ENCODE measurements at regions not wholly inside any gene's neighbourhood (a gene's known extent, or its start where the extent isn't known, plus 50 kb on each side); places are given as distances from the start of the nearest gene placed in this dataset.
A peak's percentile ranks its signal among the peaks of the same experiment; 100 is the strongest.
"Not testable (repeated sequence)": the region's sequence is repeated elsewhere in the genome, so short reads cannot be mapped to it uniquely, and the experiment has no call there.

DNA sequence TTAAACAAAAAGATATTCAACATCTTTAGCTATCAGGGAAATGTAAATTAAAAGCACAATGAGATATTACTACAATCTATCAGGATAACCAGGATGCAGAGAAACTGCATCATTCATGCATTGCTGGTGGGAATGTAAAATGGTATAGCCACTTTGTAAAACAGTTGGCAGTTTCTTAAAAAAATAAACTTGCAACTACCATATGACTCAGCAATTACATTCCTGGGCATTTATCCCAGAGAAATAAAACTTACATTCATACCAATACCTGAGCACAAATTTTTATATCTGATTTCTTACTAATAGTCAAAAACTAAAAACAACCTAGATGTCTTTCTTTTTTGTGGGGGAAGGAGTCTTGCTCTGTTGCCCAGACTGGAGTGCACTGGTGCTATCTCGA is 190.3 kb upstream of the TAB2 start:
- no peak for DNase-seq

DNA sequence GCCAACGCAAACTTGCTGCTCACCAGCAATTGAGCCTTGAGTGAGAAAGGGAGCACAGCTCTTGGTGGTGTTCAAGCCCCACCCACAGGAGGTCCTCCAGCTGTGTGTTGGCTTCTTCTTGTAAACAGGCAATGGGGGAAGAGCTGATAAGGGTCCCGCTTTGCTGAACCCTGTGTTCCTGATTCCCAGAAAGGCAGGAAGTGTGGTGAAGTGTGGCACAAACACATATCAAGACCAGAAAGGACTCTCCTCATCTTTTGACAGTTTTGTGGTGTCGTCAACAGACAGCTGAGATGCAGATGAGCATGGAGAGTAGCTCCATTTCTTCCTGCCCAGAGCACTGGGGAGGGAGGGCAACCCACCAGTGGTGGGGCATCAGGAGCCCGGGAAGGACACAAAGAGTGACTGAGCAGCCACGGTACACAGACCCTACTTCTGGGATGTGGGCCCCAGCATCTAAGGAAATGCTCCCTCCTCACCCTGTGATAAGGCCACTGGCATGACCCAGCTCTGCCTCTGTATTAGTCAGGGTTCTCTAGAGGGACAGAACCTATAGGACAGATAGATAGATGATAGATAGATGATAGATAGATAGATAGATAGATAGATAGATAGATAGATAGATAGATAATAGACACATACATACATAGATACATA is 188.9 kb upstream of the TAB2 start:
- no peak for DNase-seq

GRCh38 chr6:149129371-149130077 is 188.0 kb upstream of the TAB2 start:
- DNase-seq, result no peak

DNA sequence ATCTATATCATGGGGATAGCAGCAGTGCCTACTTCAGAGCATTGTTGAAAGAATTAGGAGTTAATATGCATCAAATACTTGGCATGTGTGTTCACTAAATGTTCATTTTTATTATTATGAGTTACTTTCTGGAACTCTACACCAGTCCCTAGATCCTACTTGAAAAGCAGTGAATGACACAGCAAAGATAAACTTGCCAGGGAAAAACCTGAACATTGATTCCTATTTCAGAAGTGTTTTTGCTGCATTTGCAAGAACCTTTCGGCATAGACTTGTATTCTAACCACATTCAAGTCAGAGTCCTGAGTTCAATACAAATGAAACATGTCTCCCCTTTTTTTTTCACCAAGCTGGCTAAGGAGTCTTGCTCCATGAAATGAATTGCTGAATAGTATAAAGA is 187.4 kb upstream of the TAB2 start:
- DNase-seq, result no peak

DNA sequence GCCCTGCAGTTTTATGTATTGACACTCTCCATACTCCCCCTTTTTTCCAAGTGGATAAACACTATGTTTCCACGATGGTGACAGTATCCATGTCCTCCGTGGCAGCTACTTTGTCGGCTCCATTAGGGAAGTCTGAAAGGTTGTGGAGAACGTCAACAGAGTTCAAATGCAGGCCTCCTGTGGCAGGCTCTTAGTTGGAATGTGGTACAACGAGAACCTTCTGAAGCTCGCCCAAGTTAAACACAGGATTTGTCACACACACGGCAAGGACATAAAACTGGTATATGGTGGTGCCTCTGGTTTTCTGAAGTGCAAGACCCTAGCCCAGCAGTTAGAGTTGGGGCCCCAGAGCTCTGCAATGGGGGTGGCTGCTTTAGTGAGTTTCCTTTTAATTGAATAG is 187.0 kb upstream of the TAB2 start:
- peak; percentile 29 for DNase-seq

GRCh38 chr6:149131891-149132290 is 185.6 kb upstream of the TAB2 start:
- no peak for DNase-seq

- no peak for DNase-seq
Measured at GRCh38 chr6:149132336-149132735, 185.2 kb upstream of the TAB2 start.

DNA sequence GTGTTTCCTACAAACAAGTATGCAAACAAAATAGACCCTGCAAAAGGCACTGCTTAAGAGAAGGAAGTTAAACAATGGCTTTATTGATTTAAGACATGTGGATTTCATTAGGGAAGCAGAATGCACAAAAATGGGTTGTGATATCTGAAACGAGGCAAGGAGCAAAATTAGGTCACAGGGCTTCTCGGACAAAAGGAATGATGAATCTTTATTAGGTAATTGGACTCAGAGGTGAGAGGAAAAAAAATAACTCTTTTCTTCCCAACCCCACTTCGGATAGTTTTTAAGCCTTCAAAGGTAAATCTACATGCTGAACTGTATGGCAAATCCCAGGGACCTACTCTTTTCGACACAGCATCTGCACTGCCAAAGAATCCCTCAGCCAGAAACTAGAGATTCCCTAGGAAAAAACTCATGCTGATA is 183.0 kb upstream of the TAB2 start:
- DNase-seq, result no peak

DNA sequence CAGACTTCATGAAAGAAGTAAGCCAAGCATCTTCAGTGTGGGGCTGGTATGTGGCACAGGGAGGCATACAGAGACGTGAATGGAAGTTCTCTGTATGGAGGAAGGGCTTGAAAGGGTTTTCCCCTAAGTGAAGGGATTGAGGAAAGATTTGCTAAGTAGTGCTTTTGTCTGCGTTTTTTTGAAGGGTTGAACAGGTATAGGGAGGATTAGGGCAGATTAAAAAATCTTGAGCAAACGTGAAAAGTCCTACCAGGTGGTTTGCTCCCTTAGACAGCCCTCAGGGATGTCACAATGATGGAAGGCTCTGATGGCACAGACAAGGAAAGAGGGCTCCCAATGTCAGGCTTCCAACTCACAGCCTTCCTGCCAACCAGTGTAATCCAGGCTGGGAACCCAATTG is 181.7 kb upstream of the TAB2 start:
- no peak for DNase-seq

DNA sequence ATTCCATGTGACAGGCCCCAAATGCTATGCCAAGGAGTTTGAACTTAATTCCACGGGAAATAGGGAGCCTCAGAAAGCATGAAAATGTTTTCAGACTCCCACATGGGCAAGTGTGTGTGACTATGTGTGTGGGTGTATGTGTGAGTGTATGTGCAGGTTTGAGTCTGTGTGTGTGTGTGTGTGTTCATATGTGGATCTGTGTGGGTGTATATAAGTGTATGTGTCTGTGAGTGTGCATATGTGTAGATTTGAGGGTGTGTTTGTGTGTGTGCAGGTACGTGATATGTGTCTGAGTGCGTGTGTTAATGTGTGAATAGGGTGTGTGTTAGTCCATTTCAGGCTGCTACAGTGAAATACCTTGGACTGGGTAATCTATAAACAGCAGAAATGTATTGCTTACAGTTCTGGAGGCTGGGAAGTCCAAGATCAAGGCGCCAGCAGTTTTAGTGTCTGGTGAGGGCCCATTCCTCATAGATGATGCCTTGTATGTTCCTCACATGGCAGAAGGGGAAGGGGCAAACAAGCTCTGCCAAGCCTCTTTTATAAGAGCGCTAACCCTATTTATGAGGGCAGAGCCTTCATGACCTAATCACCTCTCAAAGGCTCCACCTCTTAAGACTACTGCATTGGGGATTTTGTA is 181.1 kb upstream of the TAB2 start:
- DNase-seq, result no peak

DNA sequence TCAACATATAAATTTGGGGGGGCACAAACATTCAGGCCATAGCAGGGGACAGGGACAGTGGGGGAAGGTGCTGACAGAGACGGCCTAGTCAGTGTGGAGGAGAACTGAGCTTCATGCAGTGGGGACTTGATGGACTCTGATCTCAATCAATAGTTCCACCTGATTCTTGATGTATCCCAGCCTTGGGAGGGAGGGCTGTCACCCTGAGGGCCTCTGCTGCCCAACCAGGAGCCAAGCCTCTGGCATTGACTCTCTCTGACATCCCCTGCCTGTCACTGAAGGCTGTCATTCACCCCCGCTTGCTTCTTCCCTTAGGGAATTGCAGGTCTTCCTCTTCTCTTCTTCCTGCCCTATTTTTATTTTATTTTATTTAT is 180.6 kb upstream of the TAB2 start:
- no peak for DNase-seq

DNA sequence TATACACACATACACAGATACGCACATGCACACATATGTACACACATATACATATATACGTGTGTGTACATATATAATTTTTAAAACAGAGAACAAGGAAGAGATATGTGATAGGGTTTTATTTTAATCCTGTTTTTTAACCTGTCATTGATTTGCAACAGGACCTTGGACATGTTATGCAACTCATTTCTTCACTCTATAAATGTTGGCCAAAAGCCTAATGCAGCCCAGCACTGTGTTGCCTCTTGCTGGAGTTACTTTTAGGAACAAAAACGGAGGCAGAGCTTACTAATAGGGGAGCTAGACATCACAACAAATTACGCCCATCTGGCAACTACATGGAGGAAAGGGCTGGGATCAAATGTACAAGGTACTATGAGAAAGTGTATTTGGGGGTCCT is 179.9 kb upstream of the TAB2 start:
- no peak for DNase-seq

- no peak for DNase-seq
Measured at GRCh38 chr6:149138089-149138488, 179.4 kb upstream of the TAB2 start.

GRCh38 chr6:149138699-149139294 is 178.7 kb upstream of the TAB2 start:
- no peak for DNase-seq

DNA sequence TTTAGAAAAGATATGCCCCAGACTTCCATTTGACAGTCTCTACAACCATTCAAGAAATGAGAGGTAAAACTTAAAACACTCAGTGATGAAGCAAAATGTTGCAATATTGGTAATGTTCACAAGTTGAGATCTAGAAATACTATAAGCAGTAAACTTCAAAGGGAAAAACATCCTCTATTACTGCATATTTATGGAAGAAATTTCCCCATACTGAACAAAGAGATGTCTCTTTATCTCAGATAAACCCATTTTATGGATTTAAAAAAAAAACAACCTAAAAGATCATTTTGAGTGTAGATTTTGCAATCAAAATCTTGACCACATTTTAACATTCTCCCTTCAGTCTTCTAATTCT is 177.8 kb upstream of the TAB2 start:
- no peak for DNase-seq

GRCh38 chr6:149140137-149140909 is 177.2 kb upstream of the TAB2 start:
- no peak for DNase-seq

DNA sequence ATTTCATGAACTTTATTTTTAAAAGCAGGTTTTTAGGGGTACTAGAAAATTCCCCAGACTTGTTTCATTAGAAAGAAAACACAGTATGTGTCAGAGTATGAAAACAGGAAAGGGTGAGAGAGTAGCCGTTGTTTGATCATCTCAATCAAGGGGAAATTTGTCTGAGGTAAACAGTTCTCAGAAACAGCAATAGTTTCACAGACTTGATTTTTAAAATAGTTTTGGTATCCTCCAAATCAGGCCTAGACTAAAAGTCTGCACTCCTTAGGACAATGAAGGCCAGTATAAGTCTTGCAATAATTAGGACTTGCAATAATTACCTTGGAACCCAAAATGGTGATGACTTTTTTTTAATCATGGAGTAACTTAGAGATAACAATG is 176.6 kb upstream of the TAB2 start:
- no peak for DNase-seq

GRCh38 chr6:149142924-149143429 is 174.5 kb upstream of the TAB2 start:
- DNase-seq, result no peak

GRCh38 chr6:149145800-149146199 is 171.7 kb upstream of the TAB2 start:
- DNase-seq, result not testable (repeated sequence)

- DNase-seq, result no peak
Measured at GRCh38 chr6:149147195-149147594, 170.3 kb upstream of the TAB2 start.

- DNase-seq, result no peak
Measured at GRCh38 chr6:149147938-149148718, 169.4 kb upstream of the TAB2 start.

GRCh38 chr6:149149653-149150052 is 167.9 kb upstream of the TAB2 start:
- DNase-seq, result no peak
